ENCODE measurements at regions not wholly inside any gene's neighbourhood (a gene's known extent, or its start where the extent isn't known, plus 50 kb on each side); places are given as distances from the start of the nearest gene placed in this dataset.
A peak's percentile ranks its signal among the peaks of the same experiment; 100 is the strongest.

DNA sequence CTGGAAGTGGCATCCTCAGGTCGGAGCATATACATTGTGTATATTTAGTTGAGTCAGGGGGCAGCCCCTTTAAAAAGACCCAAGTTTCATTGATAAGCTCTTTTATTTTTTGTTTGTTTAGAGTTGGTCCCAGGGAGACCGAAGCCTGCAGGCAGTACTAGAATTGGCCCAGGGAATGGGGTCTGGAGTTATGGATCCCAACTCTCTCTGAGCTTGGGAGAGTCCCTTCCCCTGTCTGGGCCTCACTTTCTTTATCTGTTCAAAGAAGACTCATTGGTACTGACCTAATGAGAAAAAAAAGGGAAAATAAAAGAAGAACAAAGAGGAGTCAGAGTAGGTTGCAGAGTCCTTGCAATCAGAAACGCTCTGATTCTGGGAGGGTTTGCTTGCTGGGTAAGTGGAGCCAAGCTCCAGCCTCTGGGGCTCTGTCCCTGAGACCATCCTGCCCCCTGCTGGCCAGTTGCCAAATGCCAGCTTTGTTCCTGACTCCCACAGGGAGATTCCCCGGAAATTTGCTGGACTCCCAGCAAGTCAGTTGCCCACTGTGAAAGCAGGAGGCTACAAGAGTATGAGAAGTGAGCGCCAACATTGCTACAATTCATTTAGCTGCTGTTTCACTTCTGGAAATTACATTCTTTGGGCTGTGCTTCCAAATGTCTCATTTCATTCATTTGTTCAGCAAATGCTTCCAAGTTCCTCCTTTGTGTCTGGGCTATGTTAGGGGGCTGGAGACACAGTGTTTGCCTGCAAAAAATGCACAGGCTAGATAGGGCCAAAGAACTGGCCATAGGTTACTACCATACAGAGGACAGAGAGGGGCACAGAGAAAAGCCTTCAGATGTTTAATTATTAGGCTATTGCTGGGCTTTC lies 156.2 kb downstream of the MELK start:
- TF ChIP-seq, protein P1, sequence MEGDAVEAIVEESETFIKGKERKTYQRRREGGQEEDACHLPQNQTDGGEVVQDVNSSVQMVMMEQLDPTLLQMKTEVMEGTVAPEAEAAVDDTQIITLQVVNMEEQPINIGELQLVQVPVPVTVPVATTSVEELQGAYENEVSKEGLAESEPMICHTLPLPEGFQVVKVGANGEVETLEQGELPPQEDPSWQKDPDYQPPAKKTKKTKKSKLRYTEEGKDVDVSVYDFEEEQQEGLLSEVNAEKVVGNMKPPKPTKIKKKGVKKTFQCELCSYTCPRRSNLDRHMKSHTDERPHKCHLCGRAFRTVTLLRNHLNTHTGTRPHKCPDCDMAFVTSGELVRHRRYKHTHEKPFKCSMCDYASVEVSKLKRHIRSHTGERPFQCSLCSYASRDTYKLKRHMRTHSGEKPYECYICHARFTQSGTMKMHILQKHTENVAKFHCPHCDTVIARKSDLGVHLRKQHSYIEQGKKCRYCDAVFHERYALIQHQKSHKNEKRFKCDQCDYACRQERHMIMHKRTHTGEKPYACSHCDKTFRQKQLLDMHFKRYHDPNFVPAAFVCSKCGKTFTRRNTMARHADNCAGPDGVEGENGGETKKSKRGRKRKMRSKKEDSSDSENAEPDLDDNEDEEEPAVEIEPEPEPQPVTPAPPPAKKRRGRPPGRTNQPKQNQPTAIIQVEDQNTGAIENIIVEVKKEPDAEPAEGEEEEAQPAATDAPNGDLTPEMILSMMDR (IDR thresholded peaks at IDR 0.05; ENCODE audit: low read depth, low read length), result peak; percentile 84
- H3K4me3 ChIP-seq (ENCODE audit: low read depth, low read length), result no peak overlapping the region
- peak; percentile 72 for DNase-seq (ENCODE audit: low read depth, low spot score)
- in situ Hi-C loops (cut with HindIII; ENCODE audit: low sequenced_read_pairs), result no loop called here

DNA sequence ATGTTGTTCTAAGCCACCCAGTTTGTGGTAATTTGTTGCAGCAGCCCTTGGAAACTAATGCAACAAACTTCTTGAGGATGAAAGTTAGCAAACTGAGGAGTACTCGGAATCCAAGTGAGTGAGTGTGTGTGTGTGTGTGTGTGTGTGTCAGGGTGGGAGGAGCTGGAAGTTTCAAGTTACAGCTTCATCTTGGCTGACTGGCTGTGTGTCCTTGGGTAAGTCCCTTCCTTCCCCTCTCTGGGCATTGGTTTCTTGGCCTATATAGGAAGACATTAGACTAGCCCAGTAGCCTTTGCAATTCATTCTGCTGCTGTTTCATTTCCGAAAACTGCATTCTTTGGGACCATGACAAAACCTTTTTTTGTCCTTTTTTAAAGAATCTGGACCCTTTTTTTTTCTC lies 157.2 kb downstream of the MELK start:
- TF ChIP-seq, protein P1 (IDR thresholded peaks at IDR 0.05; ENCODE audit: low read depth, low read length), result no peak
- in situ Hi-C loops (cut with HindIII; ENCODE audit: low sequenced_read_pairs), result no loop called here
- no peak for DNase-seq (ENCODE audit: low read depth, low spot score)
- H3K4me3 ChIP-seq (ENCODE audit: low read depth, low read length), result no peak overlapping the region

DNA sequence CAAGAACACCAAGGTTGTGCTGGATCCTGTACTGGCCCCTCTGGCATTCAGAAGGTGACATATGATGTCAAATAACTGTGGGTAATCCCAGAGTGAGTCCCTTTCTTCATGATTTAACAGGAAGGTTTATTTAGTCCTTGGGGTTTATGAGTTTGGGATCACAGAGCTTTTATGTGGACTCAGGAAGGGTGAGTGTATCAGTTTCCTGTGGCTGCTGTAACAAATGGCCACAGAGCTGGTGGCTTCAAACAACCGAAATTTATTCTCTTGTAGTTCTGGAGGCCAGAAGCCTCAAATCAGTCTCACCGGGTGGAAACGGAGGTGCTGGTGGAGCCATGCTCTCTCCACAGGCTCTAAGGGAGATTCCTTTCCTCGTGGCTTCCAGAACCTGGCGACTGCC lies 157.7 kb downstream of the MELK start:
- no peak for DNase-seq (ENCODE audit: low read depth, low spot score)
- H3K4me3 ChIP-seq (ENCODE audit: low read depth, low read length), result no peak overlapping the region
- TF ChIP-seq, protein P1 (IDR thresholded peaks at IDR 0.05; ENCODE audit: low read depth, low read length), result no peak
- in situ Hi-C loops (cut with HindIII; ENCODE audit: low sequenced_read_pairs), result no loop called here

DNA sequence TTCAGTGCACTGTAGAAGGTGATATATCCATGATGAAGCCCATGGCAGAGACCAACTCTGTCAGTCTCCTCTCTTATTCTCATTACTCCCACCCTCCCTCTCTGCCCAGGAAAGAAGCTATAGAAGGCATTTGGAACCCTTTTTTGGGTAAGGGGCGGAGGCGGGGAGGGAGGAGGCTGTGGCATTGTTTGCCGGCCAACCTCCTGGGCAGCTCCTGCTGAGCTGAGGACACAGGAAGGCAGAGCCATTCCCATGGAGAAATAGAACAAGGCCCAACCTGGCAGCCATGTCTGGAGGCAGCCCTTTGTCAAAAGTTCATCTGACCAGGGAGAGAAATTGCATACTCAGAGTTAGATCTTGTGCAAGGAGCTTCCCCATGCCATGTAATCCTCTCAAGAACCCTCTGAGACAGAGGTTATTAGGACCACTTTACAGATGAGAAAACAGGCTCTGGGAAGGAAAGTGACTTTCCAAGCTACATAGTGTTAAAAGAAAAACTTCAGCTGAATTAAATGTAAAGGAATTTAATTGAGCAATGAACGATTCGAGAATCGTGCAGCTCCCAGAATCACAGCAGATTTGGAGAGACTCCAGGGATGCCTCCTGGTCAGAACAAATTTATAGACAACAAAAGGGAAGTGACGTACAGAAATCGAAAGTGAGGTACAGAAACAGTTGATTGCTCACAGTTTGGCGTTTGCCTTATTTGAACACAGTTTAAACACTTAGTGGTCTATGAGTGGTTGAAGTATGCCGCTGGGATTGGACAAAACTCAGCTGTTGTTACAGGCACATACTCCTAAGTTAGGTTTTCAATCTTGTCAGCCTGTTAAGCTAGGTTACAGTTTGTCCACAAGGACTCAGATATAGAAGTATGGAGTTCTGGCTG lies 158.6 kb downstream of the MELK start:
- H3K4me3 ChIP-seq (ENCODE audit: low read depth, low read length), result no peak overlapping the region
- DNase-seq (ENCODE audit: low read depth, low spot score), result no peak
- TF ChIP-seq, protein P1 (IDR thresholded peaks at IDR 0.05; ENCODE audit: low read depth, low read length), result no peak
- in situ Hi-C loops (cut with HindIII; ENCODE audit: low sequenced_read_pairs), result no loop called here

DNA sequence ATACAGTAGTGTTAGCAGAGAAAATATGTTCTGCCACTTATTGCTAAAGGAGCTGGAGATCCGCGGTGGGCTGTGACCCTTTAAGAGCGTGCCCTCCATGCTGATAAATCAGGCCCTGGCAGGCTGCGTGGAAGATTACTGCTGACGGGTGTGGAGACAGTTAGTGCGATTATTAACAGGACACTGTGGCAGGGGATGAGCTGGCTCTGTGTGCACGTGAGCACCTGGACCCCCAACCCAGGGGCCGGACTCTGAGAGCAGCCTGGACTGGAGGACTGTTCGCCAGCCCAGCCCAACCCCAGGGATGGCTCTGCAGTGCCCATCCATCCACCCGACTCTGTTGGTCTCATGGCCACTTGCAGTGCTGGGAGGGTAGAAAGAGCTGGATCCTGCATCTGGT lies 162.0 kb downstream of the MELK start:
- DNase-seq (ENCODE audit: low read depth, low spot score), result no peak
- TF ChIP-seq, protein P1 (IDR thresholded peaks at IDR 0.05; ENCODE audit: low read depth, low read length), result no peak
- no peak overlapping the region for H3K4me3 ChIP-seq (ENCODE audit: low read depth, low read length)
- in situ Hi-C loops (cut with HindIII; ENCODE audit: low sequenced_read_pairs), result no loop called here

DNA sequence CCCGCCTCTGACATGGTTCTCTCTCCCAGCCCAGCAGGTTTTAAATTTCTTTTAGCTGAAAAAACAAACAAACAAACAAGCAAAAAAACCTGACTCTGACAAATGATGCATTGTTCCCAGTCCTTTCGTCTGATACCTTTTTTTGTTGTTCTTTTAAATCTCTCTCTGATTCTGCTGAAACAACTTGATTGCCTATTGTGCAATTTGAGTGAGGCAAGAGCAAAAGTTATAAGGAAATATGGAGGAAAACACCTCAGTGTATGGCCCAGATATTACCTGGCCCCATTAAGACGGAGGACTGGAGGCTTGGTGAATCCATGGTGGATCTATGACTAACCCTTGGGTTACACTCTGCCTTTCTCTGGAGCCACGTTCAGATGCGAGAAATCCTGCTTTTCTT lies 164.0 kb downstream of the MELK start:
- H3K4me3 ChIP-seq (ENCODE audit: low read depth, low read length), result no peak overlapping the region
- in situ Hi-C loops (cut with HindIII; ENCODE audit: low sequenced_read_pairs), result no loop called here
- TF ChIP-seq, protein P1 (IDR thresholded peaks at IDR 0.05; ENCODE audit: low read depth, low read length), result no peak
- DNase-seq (ENCODE audit: low read depth, low spot score), result no peak

Measured in astrocyte of the spinal cord (primary cell).